ENCODE measurements at regions not wholly inside any gene's neighbourhood (a gene's known extent, or its start where the extent isn't known, plus 50 kb on each side); places are given as distances from the start of the nearest gene placed in this dataset.

DNA sequence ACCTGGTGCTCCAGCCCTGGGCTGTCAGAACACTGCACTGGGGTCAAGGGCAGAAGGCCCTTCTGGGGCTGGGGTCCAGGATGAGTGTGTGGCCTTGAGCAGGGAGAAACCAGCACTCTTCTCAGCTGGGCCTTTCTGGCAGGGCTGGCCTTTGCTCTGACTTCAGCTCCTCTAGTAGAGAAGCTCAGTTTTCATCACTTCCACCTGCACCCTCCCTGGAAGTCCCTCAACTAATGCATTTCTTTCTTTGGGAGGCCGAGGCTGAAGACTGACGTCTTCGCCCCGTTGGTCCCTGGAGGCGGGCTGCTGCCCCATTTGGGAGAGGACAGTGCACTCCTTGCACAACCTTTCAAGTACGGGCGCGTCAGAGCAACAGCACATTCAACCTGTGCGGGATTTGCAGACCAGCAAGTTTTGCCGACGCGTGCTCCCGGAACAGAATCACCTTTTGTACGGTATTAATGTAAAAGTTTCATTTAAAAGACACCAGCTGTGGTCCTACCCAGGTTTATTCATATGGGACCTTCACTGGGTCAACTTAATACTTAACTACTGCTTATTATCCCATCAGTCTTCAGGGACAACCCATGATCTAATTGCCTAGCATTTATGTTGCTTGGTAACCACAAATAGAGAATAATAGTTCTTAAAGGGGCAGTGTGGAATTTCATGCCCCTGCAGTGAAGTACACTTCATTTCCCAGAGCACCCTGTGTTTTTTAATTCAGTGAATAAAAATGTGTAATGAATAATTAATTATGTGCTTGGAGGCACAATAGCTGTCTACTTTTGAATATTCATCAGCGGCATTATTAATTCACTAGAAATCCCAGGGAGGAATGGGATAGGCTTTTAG, 134.8 kb upstream of the VRK1 start:
- no peak overlapping the region for H3K4me3 ChIP-seq

DNA sequence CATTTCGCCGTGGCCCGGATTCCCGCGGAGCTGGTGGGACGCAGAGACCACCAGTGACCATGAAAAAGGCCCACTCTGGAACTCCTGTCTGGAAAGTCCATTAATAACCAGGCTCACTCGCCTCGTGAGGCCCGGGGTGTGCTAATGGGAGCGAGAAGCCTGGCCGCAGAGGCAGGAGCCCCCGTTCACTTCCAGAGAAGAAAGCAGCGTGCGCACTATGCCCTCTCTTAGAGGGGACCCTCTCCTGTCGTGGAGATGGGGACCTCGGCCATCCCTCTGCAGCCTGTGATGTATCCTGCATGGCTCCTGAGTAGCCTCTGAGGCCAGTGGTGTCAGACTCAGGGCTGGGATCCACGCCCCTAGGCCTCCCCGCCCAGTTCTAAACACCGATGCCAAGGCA, 134.1 kb upstream of the VRK1 start:
- Histone ChIP-seq H3K4me3 (no peak overlapping the region), H3K9me3 (no peaks in the 10 kb centered on the region), H3K27me3 (peaks cover 0 to 29% of the 10 kb centered on the region in 2 donors), H3K36me3 (no peaks in the 10 kb centered on the region), H3K27ac (no peak overlapping the region), H3K4me1 (no peaks in the 10 kb centered on the region)
- DNase-seq (ENCODE audit: low spot score in 2 of 2): no peak
- intact Hi-C loops (cut with DNase I; ENCODE audit: low total_unique reads): no loop called here
- no peak for TF ChIP-seq POLR2AphosphoS5 (IDR thresholded peaks at IDR 0.05)
- TF ChIP-seq, protein P1, sequence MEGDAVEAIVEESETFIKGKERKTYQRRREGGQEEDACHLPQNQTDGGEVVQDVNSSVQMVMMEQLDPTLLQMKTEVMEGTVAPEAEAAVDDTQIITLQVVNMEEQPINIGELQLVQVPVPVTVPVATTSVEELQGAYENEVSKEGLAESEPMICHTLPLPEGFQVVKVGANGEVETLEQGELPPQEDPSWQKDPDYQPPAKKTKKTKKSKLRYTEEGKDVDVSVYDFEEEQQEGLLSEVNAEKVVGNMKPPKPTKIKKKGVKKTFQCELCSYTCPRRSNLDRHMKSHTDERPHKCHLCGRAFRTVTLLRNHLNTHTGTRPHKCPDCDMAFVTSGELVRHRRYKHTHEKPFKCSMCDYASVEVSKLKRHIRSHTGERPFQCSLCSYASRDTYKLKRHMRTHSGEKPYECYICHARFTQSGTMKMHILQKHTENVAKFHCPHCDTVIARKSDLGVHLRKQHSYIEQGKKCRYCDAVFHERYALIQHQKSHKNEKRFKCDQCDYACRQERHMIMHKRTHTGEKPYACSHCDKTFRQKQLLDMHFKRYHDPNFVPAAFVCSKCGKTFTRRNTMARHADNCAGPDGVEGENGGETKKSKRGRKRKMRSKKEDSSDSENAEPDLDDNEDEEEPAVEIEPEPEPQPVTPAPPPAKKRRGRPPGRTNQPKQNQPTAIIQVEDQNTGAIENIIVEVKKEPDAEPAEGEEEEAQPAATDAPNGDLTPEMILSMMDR (IDR thresholded peaks at IDR 0.05): no peak
- TF ChIP-seq POLR2A (IDR thresholded peaks at IDR 0.05): no peak

More for the DNA sequence above, 134.8 kb upstream of the VRK1 start:
- H3K4me1 ChIP-seq: no peaks in the 10 kb centered on the region
- TF ChIP-seq, protein P1 (IDR thresholded peaks at IDR 0.05): no peak
- TF ChIP-seq POLR2A (IDR thresholded peaks at IDR 0.05) (no peak), POLR2AphosphoS5 (IDR thresholded peaks at IDR 0.05) (no peak)
- intact Hi-C loops (cut with DNase I; ENCODE audit: low total_unique reads): no loop called here
- no peak overlapping the region for H3K27ac ChIP-seq
- H3K27me3 ChIP-seq: peaks cover 0 to 25% of the 10 kb centered on the region in 2 donors
- DNase-seq (ENCODE audit: low spot score in 2 of 2): no peak
- H3K36me3 ChIP-seq: no peaks in the 10 kb centered on the region
- H3K9me3 ChIP-seq: peaks cover 0 to 3% of the 10 kb centered on the region in 2 donors

DNA sequence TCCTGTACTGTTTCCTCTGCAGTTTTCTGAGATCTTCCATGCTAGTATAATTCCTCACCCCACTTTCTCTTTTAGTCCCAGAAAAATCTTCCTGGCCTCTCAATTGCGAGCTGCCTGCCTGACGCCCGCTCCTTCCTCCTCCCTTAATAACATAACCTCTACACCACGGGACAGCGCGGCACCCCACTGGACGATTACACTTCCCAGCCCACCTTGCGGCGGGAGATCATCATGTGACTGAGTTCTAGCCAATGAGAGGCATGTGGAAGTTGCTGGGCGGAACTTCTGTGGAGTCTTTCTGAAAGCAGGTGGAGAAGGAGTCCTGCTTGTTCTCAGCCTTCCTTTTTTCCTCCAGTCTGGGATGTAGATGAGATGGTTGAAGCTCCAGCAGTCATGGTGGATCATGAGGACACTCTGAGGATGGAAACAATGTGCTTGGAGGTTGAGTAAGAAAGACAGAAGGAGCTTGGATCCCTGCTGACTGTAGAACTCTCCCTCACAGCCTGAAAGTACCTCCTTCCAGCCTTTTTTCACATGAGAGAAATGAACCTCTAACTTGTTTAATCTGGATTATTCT, 133.6 kb upstream of the VRK1 start:
- H3K9me3 ChIP-seq: no peaks in the 10 kb centered on the region
- H3K27ac ChIP-seq: no peak overlapping the region
- no peaks in the 10 kb centered on the region for H3K4me1 ChIP-seq
- no peak for DNase-seq (ENCODE audit: low spot score in 2 of 2)
- peaks cover 0 to 29% of the 10 kb centered on the region in 2 donors for H3K27me3 ChIP-seq
- intact Hi-C loops (cut with DNase I; ENCODE audit: low total_unique reads): no loop called here
- no peak overlapping the region for H3K4me3 ChIP-seq
- no peaks in the 10 kb centered on the region for H3K36me3 ChIP-seq
- no peak for TF ChIP-seq POLR2A (IDR thresholded peaks at IDR 0.05)
- no peak for TF ChIP-seq POLR2AphosphoS5 (IDR thresholded peaks at IDR 0.05)
- TF ChIP-seq, protein P1 (IDR thresholded peaks at IDR 0.05): no peak

DNA sequence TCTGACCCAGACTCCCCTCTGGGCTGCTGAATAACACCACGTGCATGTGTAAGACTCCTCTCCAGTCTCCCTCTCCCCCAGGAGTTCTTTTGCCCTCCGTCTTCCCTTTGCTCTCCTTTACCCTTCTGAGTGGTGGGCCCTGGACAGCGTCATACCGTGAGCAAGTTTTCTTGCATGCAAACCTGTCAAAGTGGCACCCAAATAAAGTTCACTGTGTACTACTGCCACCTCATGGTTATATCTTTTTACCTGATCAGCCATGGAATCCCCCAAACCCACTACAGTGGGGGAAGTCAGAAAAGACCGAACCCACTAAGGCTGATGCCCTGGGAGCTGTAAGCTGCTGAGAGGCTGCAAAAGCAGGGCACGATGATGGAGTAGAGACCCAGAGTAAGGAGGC, 131.1 kb upstream of the VRK1 start:
- H3K9me3 ChIP-seq: no peaks in the 10 kb centered on the region
- H3K4me1 ChIP-seq: no peaks in the 10 kb centered on the region
- H3K36me3 ChIP-seq: no peaks in the 10 kb centered on the region
- no peak for DNase-seq (ENCODE audit: low spot score in 2 of 2)
- H3K4me3 ChIP-seq: no peak overlapping the region
- no peak overlapping the region for H3K27ac ChIP-seq
- intact Hi-C loops (cut with DNase I; ENCODE audit: low total_unique reads): loop anchor here (5.0 kb wide), 2 partner anchors 304 to 859 kb away; partner anchors contain the start of genes ATG2B and GSKIP
- peaks cover 0 to 24% of the 10 kb centered on the region in 2 donors for H3K27me3 ChIP-seq
- TF ChIP-seq POLR2AphosphoS5 (IDR thresholded peaks at IDR 0.05) (no peak), POLR2A (IDR thresholded peaks at IDR 0.05) (no peak)
- TF ChIP-seq, protein P1 (IDR thresholded peaks at IDR 0.05): no peak

DNA sequence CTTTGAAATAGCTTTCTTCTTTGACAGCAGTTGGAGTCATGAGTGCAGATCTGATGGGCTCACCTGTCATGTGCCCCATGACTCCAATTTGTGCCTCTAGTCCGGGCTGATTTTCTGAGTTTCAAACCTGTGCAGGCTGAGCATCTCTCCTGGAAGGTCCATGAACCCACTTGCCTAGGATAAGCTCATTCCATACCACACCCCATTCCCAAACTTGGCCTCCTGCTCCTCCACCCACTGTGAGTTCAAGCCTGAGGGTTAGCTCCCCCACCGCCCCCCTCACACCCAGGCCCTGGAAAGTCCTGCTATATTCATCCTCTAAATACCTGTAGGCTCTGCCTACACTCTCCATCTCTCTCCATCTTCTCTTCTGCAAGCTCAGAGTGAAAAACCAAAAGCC, 126.8 kb upstream of the VRK1 start:
- Histone ChIP-seq H3K27ac (no peak overlapping the region), H3K9me3 (no peaks in the 10 kb centered on the region), H3K4me1 (no peaks in the 10 kb centered on the region), H3K4me3 (no peak overlapping the region), H3K36me3 (no peaks in the 10 kb centered on the region), H3K27me3 (peaks cover 0 to 14% of the 10 kb centered on the region in 2 donors)
- no peak for DNase-seq (ENCODE audit: low spot score in 2 of 2)
- intact Hi-C loops (cut with DNase I; ENCODE audit: low total_unique reads): no loop called here
- TF ChIP-seq, protein P1 (IDR thresholded peaks at IDR 0.05): no peak
- TF ChIP-seq POLR2AphosphoS5 (IDR thresholded peaks at IDR 0.05): no peak
- TF ChIP-seq POLR2A (IDR thresholded peaks at IDR 0.05): no peak
